Parathyroid adenoma (tissue), 2 donors: ENCODE measurements at regions not wholly inside any gene's neighbourhood (a gene's known extent, or its start where the extent isn't known, plus 50 kb on each side); places are given as distances from the start of the nearest gene placed in this dataset.

ENCODE experiments used
- H2AFZ ChIP-seq: fragments of 300-600 bp; sonication (generic); one replicate; pipeline ENCODE4 v1.7.0; 2017; ENCODE audit warnings: antibody characterized with exemption, mild to moderate bottlenecking
- H3K27ac ChIP-seq: fragments of 300-600 bp; sonication (generic); one replicate; pipeline ENCODE4 v1.7.0; 2017
- H3K27me3 ChIP-seq: fragments of 300-600 bp; sonication (generic); one replicate; pipeline ENCODE4 v1.7.0; 2017; ENCODE audit warnings: low read length; ENCODE audit not compliant: control insufficient read depth, insufficient read depth
- H3K36me3 ChIP-seq: fragments of 300-600 bp; sonication (generic); one replicate; pipeline ENCODE4 v1.7.0; 2017; ENCODE audit warnings: low read length; ENCODE audit not compliant: control insufficient read depth, insufficient read depth
- H3K4me1 ChIP-seq: fragments of 300-600 bp; sonication (generic); one replicate; pipeline ENCODE4 v1.7.0; 2017; ENCODE audit warnings: control low read depth
- H3K4me2 ChIP-seq: fragments of 300-600 bp; sonication (generic); one replicate; pipeline ENCODE4 v1.7.0; 2017; ENCODE audit warnings: low read length
- H3K4me3 ChIP-seq: fragments of 300-600 bp; sonication (generic); one replicate; pipeline ENCODE4 v1.7.0; 2017; ENCODE audit warnings: low read depth, low read length
- H3K79me2 ChIP-seq: fragments of 300-600 bp; sonication (generic); one replicate; pipeline ENCODE4 v1.7.0; 2017; ENCODE audit warnings: control low read depth
- H3K9ac ChIP-seq: fragments of 300-600 bp; sonication (generic); one replicate; pipeline ENCODE4 v1.7.0; 2017; ENCODE audit warnings: mild to moderate bottlenecking
- H3K9me3 ChIP-seq: fragments of 300-600 bp; sonication (generic); one replicate; pipeline ENCODE4 v1.7.0; 2017; ENCODE audit warnings: low read length; ENCODE audit not compliant: control insufficient read depth
- TF ChIP-seq, protein P1 (sequence below): fragments of 300-600 bp; sonication (generic); IDR thresholded peaks from one replicate; pipeline ENCODE4 v1.7.0; 2017; ENCODE audit warnings: antibody characterized with exemption, mild to moderate bottlenecking
- donor health status: primary hyperparathyroidism.

GRCh38 chr5:114948986-114949621 is 220.6 kb downstream of the TRIM36 start:
- Histone ChIP-seq H3K4me3 (no peak overlapping the region), H3K36me3 (no peaks in the 10 kb centered on the region), H3K79me2 (no peaks in the 10 kb centered on the region), H3K9me3 (no peaks in the 10 kb centered on the region), H3K4me1 (no peaks in the 10 kb centered on the region), H2AFZ (no peak overlapping the region), H3K4me2 (no peak overlapping the region), H3K27ac (no peak overlapping the region), H3K27me3 (no peaks in the 10 kb centered on the region), H3K9ac (no peak overlapping the region)
- TF ChIP-seq, protein P1, sequence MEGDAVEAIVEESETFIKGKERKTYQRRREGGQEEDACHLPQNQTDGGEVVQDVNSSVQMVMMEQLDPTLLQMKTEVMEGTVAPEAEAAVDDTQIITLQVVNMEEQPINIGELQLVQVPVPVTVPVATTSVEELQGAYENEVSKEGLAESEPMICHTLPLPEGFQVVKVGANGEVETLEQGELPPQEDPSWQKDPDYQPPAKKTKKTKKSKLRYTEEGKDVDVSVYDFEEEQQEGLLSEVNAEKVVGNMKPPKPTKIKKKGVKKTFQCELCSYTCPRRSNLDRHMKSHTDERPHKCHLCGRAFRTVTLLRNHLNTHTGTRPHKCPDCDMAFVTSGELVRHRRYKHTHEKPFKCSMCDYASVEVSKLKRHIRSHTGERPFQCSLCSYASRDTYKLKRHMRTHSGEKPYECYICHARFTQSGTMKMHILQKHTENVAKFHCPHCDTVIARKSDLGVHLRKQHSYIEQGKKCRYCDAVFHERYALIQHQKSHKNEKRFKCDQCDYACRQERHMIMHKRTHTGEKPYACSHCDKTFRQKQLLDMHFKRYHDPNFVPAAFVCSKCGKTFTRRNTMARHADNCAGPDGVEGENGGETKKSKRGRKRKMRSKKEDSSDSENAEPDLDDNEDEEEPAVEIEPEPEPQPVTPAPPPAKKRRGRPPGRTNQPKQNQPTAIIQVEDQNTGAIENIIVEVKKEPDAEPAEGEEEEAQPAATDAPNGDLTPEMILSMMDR = no peak

GRCh38 chr5:114948363-114948762 is 221.3 kb downstream of the TRIM36 start:
- Histone ChIP-seq H3K4me3 (no peak overlapping the region), H3K4me2 (no peak overlapping the region), H3K9ac (no peak overlapping the region), H3K27ac (no peak overlapping the region), H3K36me3 (no peaks in the 10 kb centered on the region), H3K79me2 (no peaks in the 10 kb centered on the region), H2AFZ (no peak overlapping the region), H3K4me1 (no peaks in the 10 kb centered on the region), H3K9me3 (no peaks in the 10 kb centered on the region), H3K27me3 (no peaks in the 10 kb centered on the region)
- TF ChIP-seq, protein P1 = no peak

- Histone ChIP-seq H2AFZ (no peak overlapping the region), H3K4me3 (no peak overlapping the region), H3K36me3 (no peaks in the 10 kb centered on the region), H3K9me3 (no peaks in the 10 kb centered on the region), H3K4me2 (no peak overlapping the region), H3K9ac (no peak overlapping the region), H3K27me3 (no peaks in the 10 kb centered on the region), H3K4me1 (no peaks in the 10 kb centered on the region), H3K79me2 (no peaks in the 10 kb centered on the region), H3K27ac (no peak overlapping the region)
- TF ChIP-seq, protein P1 = no peak
Measured at GRCh38 chr5:114940709-114941108, 229.0 kb downstream of the TRIM36 start.

GRCh38 chr5:114935490-114935889 is 234.2 kb downstream of the TRIM36 start:
- Histone ChIP-seq H3K4me1 (no peaks in the 10 kb centered on the region), H3K9ac (no peak overlapping the region), H3K27ac (no peak overlapping the region), H2AFZ (no peak overlapping the region), H3K36me3 (no peaks in the 10 kb centered on the region), H3K4me3 (no peak overlapping the region), H3K27me3 (no peaks in the 10 kb centered on the region), H3K79me2 (no peaks in the 10 kb centered on the region), H3K9me3 (no peaks in the 10 kb centered on the region), H3K4me2 (no peak overlapping the region)
- TF ChIP-seq, protein P1 = no peak
